DMS153 treated with DMSO at 0.1 percent for 48 hours (cell line): ENCODE measurements at regions not wholly inside any gene's neighbourhood (a gene's known extent, or its start where the extent isn't known, plus 50 kb on each side); places are given as distances from the start of the nearest gene placed in this dataset.
"Not testable (repeated sequence)": the region's sequence is repeated elsewhere in the genome, so short reads cannot be mapped to it uniquely, and the experiment has no call there.

Source experiments
- DNase-seq: peaks from one replicate; lab custom pipeline; 2025; ENCODE audit not compliant: unreplicated experiment; lab: John Stamatoyannopoulos, UW

GRCh38 chr11:27244900-27245299, 118.1 kb downstream of the CCDC34 start:
- DNase-seq = no peak

- no peak for DNase-seq
Observed at GRCh38 chr11:27242591-27242990, 120.4 kb downstream of the CCDC34 start.

- DNase-seq = no peak
Observed at GRCh38 chr11:27241311-27242122, 121.5 kb downstream of the CCDC34 start.

GRCh38 chr11:27239305-27239942, 123.6 kb downstream of the CCDC34 start:
- DNase-seq = no peak

- DNase-seq = no peak
Observed at GRCh38 chr11:27238811-27239210, 124.2 kb downstream of the CCDC34 start.

GRCh38 chr11:27237643-27238042, 125.4 kb downstream of the CCDC34 start:
- no peak for DNase-seq

GRCh38 chr11:27234961-27235360, 128.1 kb downstream of the CCDC34 start:
- no peak for DNase-seq

- DNase-seq = peak; percentile 69
Observed at GRCh38 chr11:27234043-27234668, 128.9 kb downstream of the CCDC34 start.

- DNase-seq = no peak
Observed at GRCh38 chr11:27233654-27234042, 129.4 kb downstream of the CCDC34 start.

GRCh38 chr11:27231530-27231929, 131.5 kb downstream of the CCDC34 start:
- no peak for DNase-seq

- no peak for DNase-seq
Observed at GRCh38 chr11:27230192-27230572, 132.8 kb downstream of the CCDC34 start.

- no peak for DNase-seq
Observed at GRCh38 chr11:27229511-27230191, 133.4 kb downstream of the CCDC34 start.

- no peak for DNase-seq
Observed at GRCh38 chr11:27228906-27229290, 134.1 kb downstream of the CCDC34 start.

- DNase-seq = no peak
Observed at GRCh38 chr11:27228232-27228905, 134.6 kb downstream of the CCDC34 start.

GRCh38 chr11:27227736-27228135, 135.3 kb downstream of the CCDC34 start:
- DNase-seq = no peak

GRCh38 chr11:27219487-27220039, 143.5 kb downstream of the CCDC34 start:
- not testable (repeated sequence) for DNase-seq

- DNase-seq = peak; percentile 30
Observed at GRCh38 chr11:27218421-27219038, 144.5 kb downstream of the CCDC34 start.

- no peak for DNase-seq
Observed at GRCh38 chr11:27217948-27218420, 145.0 kb downstream of the CCDC34 start.

GRCh38 chr11:27217496-27217895, 145.5 kb downstream of the CCDC34 start:
- no peak for DNase-seq
